ENCODE measurements at regions not wholly inside any gene's neighbourhood (a gene's known extent, or its start where the extent isn't known, plus 50 kb on each side); places are given as distances from the start of the nearest gene placed in this dataset.

DNA sequence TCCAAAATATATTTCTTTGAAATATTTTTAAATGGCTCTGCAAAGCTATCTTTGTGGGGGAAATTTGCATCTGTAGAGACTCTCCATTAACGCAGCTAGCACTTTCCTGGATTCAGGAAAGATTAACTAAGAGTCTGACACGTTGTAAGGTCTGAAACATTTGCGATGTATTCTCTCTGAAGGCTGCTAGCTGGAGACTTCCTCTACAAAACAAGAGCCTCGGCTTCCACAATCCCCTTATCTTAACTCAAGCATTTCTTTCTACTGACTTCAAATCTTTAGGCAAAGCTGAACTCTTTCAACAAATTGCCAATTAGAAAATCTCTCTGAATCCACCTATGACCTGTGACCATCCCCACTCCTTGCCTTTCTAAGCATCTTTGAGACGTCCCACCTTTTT, 250.5 kb downstream of the KLF13 start:
- Mint-ChIP-seq H3K36me3 (ENCODE audit: low read depth) (peaks cover 4% of the 10 kb centered on the region), H3K4me3 (no peak overlapping the region), H3K27ac (ENCODE audit: unreplicated experiment) (no peak overlapping the region), H3K27me3 (ENCODE audit: low read depth) (no peaks in the 10 kb centered on the region), H3K4me1 (peaks cover 4% of the 10 kb centered on the region), H3K9me3 (peaks cover 8% of the 10 kb centered on the region)
- DNase-seq (ENCODE audit: low read depth, low spot score) = no peak
- TF ChIP-seq, protein P1, sequence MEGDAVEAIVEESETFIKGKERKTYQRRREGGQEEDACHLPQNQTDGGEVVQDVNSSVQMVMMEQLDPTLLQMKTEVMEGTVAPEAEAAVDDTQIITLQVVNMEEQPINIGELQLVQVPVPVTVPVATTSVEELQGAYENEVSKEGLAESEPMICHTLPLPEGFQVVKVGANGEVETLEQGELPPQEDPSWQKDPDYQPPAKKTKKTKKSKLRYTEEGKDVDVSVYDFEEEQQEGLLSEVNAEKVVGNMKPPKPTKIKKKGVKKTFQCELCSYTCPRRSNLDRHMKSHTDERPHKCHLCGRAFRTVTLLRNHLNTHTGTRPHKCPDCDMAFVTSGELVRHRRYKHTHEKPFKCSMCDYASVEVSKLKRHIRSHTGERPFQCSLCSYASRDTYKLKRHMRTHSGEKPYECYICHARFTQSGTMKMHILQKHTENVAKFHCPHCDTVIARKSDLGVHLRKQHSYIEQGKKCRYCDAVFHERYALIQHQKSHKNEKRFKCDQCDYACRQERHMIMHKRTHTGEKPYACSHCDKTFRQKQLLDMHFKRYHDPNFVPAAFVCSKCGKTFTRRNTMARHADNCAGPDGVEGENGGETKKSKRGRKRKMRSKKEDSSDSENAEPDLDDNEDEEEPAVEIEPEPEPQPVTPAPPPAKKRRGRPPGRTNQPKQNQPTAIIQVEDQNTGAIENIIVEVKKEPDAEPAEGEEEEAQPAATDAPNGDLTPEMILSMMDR (conservative IDR thresholded peaks at IDR 0.05) = no peak

DNA sequence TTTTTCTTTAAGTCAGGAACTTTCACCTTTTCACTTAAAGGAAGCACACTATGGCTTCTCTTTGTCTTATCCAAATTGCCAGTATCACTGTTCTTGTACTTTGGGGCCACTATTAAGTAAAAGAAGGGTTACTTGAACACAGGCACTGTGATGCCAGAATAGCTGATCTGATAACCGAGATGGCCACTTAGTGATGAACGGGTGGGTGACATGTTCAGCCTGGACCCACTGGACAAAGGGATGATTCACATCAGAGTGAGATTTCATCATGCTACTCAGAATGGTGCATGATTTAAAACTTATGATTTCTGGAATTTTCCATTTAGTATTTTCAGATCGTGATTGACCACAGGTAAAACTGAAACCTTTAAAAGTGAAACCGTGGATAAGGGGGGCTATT, 252.6 kb downstream of the KLF13 start:
- Mint-ChIP-seq H3K27me3 (ENCODE audit: low read depth) (no peaks in the 10 kb centered on the region), H3K27ac (ENCODE audit: unreplicated experiment) (no peak overlapping the region), H3K9me3 (peaks cover 16% of the 10 kb centered on the region), H3K36me3 (ENCODE audit: low read depth) (peaks cover 11% of the 10 kb centered on the region), H3K4me1 (peaks cover 4% of the 10 kb centered on the region), H3K4me3 (no peak overlapping the region)
- TF ChIP-seq, protein P1 (conservative IDR thresholded peaks at IDR 0.05) = no peak
- no peak for DNase-seq (ENCODE audit: low read depth, low spot score)

DNA sequence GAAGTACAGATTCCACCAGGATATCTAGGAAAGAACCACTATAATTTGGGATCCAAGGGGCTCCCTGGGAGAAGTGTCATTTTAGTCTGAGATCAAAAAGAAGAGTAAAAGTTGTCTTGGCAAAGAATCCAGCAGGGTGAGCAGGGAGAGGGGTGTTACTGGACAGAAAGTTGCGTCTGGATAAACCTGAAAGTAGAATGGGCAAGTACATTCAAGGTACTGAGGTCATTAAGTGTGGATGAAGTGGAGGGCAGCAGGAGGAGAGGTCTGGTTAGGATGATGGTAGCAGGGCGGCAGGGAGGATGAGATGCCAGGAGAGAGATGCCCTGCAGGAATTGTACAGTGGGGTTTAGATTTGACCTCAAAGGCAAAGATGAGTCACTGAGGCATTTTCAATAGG, 253.3 kb downstream of the KLF13 start:
- Mint-ChIP-seq H3K27me3 (ENCODE audit: low read depth) (no peaks in the 10 kb centered on the region), H3K27ac (ENCODE audit: unreplicated experiment) (no peak overlapping the region), H3K9me3 (peaks cover 18% of the 10 kb centered on the region), H3K36me3 (ENCODE audit: low read depth) (peaks cover 11% of the 10 kb centered on the region), H3K4me1 (no peaks in the 10 kb centered on the region), H3K4me3 (no peak overlapping the region)
- no peak for DNase-seq (ENCODE audit: low read depth, low spot score)
- TF ChIP-seq, protein P1 (conservative IDR thresholded peaks at IDR 0.05) = no peak

DNA sequence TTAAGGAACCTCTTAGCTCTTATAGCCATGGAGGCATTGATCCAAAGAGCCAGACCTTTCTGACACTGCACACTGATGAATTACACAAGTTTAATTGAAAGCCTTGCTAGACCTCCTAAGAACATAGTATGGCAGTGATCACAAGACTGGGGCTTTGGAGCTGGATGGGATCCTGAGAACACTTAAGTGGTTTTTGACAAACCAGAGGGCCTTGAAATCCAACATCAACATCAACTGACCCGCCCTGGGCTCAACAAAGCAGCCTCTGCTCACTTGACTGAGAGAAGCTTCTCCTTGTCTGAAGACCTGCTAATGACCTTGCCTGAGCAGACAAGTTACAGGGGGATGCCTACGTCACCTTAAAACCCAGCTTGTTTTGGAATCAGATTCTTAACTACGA, 257.6 kb downstream of the KLF13 start:
- peaks cover 4% of the 10 kb centered on the region for H3K27me3 Mint-ChIP-seq (ENCODE audit: low read depth)
- TF ChIP-seq, protein P1 (conservative IDR thresholded peaks at IDR 0.05) = no peak
- peaks cover 11% of the 10 kb centered on the region for H3K36me3 Mint-ChIP-seq (ENCODE audit: low read depth)
- H3K4me1 Mint-ChIP-seq = no peaks in the 10 kb centered on the region
- no peak overlapping the region for H3K4me3 Mint-ChIP-seq
- H3K9me3 Mint-ChIP-seq = peaks cover 18% of the 10 kb centered on the region
- H3K27ac Mint-ChIP-seq (ENCODE audit: unreplicated experiment) = no peak overlapping the region
- no peak for DNase-seq (ENCODE audit: low read depth, low spot score)

DNA sequence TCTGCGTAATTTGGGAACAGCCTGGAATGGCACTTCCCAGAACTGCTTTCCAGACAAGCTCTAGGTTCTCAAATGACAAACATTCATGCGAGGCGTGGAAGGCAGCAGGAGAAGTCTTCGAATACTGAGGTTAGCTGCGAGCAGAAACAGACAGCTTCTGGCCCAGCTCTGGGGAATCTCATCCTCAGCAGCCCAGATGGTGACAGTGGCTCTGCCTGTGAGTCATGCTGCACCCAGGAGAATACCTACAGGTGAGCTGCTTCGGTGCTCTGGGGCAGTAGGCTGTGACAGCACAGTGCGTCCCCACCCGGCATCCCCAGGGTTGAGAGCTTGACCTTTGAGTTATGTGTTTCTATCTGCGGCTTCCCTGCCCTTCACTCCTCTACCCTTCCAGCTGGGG, 258.6 kb downstream of the KLF13 start:
- no peak overlapping the region for H3K4me3 Mint-ChIP-seq
- H3K27ac Mint-ChIP-seq (ENCODE audit: unreplicated experiment) = no peak overlapping the region
- peaks cover 11% of the 10 kb centered on the region for H3K36me3 Mint-ChIP-seq (ENCODE audit: low read depth)
- no peak for DNase-seq (ENCODE audit: low read depth, low spot score)
- TF ChIP-seq, protein P1 (conservative IDR thresholded peaks at IDR 0.05) = no peak
- no peaks in the 10 kb centered on the region for H3K4me1 Mint-ChIP-seq
- peaks cover 14% of the 10 kb centered on the region for H3K9me3 Mint-ChIP-seq
- peaks cover 4% of the 10 kb centered on the region for H3K27me3 Mint-ChIP-seq (ENCODE audit: low read depth)

DNA sequence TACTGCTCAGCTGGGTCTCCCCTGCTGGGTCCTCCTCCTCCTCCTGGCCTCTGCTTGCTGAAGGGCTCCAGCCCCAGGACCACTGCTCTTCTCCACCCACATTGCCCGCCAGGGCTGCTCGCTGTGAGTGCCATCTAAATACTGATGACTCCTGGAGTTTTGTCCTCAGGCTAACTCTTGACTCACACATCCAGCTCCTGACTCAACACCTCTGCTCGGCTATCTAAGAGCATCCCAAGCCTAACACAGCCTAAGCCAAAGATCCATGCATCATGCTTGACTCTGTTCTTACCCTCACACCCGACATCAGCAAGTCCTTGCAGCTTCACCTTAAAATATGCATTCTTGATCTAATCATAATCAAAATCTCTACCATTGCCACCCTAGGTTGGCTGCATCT, 260.2 kb downstream of the KLF13 start:
- H3K27ac Mint-ChIP-seq (ENCODE audit: unreplicated experiment) = no peak overlapping the region
- H3K27me3 Mint-ChIP-seq (ENCODE audit: low read depth) = peaks cover 4% of the 10 kb centered on the region
- no peaks in the 10 kb centered on the region for H3K4me1 Mint-ChIP-seq
- H3K4me3 Mint-ChIP-seq = no peak overlapping the region
- no peak for DNase-seq (ENCODE audit: low read depth, low spot score)
- H3K9me3 Mint-ChIP-seq = peaks cover 13% of the 10 kb centered on the region
- peaks cover 10% of the 10 kb centered on the region for H3K36me3 Mint-ChIP-seq (ENCODE audit: low read depth)
- TF ChIP-seq, protein P1 (conservative IDR thresholded peaks at IDR 0.05) = no peak

Data from neural crest cell (in vitro differentiated cells).